Esophagus squamous epithelium (tissue), 5 donors: ENCODE measurements at regions not wholly inside any gene's neighbourhood (a gene's known extent, or its start where the extent isn't known, plus 50 kb on each side); places are given as distances from the start of the nearest gene placed in this dataset.

ENCODE experiments used
- DNase-seq: peaks from one replicate; lab custom pipeline; 2025; lab: John Stamatoyannopoulos, UW
- H3K27ac ChIP-seq, 4 donors: fragments of 200-600 bp; sonication (generic); one replicate each; pipeline ENCODE4 v1.5.1; 2016 to 2019; ENCODE audit warnings: mild to moderate bottlenecking in 1 of 4
- H3K27me3 ChIP-seq, 4 donors: fragments of 200-600 bp; sonication (generic); 1 replicate in 3 of 4; 2 replicates in 1 of 4; pipeline versions ENCODE4 v1.5.1 to v1.6.0; 2017 to 2021; ENCODE audit warnings: antibody characterized with exemption in 1 of 4
- H3K36me3 ChIP-seq, 3 donors: fragments of 200-600 bp; sonication (generic); one replicate each; pipeline ENCODE4 v1.5.1; 2016 to 2019
- H3K4me1 ChIP-seq, 3 donors: fragments of 200-600 bp; sonication (generic); one replicate each; pipeline ENCODE4 v1.5.1; 2017 to 2019
- H3K4me3 ChIP-seq, 4 donors: fragments of 200-600 bp; sonication (generic); 1 replicate in 3 of 4; 2 replicates in 1 of 4; pipeline ENCODE4 v1.5.1; 2016 to 2019; ENCODE audit warnings: mild to moderate bottlenecking in 2 of 4, moderate library complexity in 1 of 4
- H3K9me3 ChIP-seq, 3 donors: fragments of 200-600 bp; sonication (generic); one replicate each; pipeline ENCODE4 v1.5.1; 2016 to 2019
- POLR2A ChIP-seq, 4 donors: fragments of 450-650 bp; IDR thresholded peaks; one replicate each; pipeline ENCODE4 v1.6.1; 2017; ENCODE audit warnings: antibody characterized with exemption in 4 of 4, mild to moderate bottlenecking in 4 of 4, moderate library complexity in 3 of 4
- WGBS, 2 donors: methylation state at CpG; one replicate each; pipeline ENCODE4 v1.1.5; 2018; 5-methylcytosine and 5-hydroxymethylcytosine counted together
- intact Hi-C: fragments of 100-400 bp; cut with DNase I; formaldehyde crosslinking; loops from one replicate; pipeline ENCODE4 v1.15.0; 2022
- TF ChIP-seq, protein P1 (sequence below), 6 experiments: fragments of 450-650 bp in 4 of 6; fragments of 200-600 bp in 2 of 6; sonication (generic) in 2 of 6; IDR thresholded peaks; one replicate each; pipeline ENCODE4 v1.5.1; 2016 to 2019; ENCODE audit warnings: antibody characterized with exemption in 6 of 6, mild to moderate bottlenecking in 4 of 6, moderate library complexity in 4 of 6
- donor health status: DM: yes; HTN: yes; CAD: no.

DNA sequence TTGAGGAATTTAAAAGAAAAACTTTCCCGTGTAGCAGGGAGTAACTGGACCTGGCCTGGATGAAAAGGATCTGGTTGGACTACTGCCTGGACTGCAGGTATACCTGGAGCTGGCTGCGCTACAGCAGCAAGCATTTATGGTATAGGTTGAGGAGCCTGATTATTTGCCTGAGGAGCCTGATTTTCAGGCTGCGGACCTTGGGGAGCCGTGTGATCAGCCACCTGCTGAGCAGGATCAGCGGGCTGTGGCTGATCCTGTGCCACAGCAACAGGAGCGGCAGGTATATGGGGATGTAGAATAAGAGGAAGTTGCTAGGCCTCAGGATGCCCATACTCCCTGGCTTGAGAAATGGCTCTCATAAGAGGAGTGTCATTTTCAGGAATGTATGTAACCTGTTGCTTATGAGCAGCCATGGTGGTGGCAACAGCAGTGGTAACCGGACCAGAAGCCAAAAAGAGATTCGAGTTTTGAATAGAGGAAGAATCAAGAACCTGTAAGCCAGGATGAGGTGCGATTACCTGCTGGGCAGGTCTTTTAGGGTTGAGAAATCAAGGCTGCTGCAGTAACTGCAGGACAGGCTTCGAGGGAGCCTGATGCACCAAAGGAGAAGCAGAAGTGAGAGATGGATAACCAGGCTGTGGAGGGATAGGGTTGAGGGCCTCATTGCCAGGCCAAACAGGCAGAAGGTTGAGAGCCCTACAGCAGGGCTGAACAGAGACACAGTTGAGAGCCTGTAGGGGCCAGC, 60.9 kb upstream of the ARL4D start:
- no peaks in the 10 kb centered on the region for H3K27me3 ChIP-seq
- TF ChIP-seq, protein P1, sequence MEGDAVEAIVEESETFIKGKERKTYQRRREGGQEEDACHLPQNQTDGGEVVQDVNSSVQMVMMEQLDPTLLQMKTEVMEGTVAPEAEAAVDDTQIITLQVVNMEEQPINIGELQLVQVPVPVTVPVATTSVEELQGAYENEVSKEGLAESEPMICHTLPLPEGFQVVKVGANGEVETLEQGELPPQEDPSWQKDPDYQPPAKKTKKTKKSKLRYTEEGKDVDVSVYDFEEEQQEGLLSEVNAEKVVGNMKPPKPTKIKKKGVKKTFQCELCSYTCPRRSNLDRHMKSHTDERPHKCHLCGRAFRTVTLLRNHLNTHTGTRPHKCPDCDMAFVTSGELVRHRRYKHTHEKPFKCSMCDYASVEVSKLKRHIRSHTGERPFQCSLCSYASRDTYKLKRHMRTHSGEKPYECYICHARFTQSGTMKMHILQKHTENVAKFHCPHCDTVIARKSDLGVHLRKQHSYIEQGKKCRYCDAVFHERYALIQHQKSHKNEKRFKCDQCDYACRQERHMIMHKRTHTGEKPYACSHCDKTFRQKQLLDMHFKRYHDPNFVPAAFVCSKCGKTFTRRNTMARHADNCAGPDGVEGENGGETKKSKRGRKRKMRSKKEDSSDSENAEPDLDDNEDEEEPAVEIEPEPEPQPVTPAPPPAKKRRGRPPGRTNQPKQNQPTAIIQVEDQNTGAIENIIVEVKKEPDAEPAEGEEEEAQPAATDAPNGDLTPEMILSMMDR (IDR thresholded peaks at IDR 0.05) = no peak
- TF ChIP-seq POLR2A (IDR thresholded peaks at IDR 0.05) = no peak
- H3K36me3 ChIP-seq = no peaks in the 10 kb centered on the region
- peaks cover 0 to 41% (median 10%) of the 10 kb centered on the region in 3 donors for H3K4me1 ChIP-seq
- DNase-seq = no peak
- H3K9me3 ChIP-seq = no peaks in the 10 kb centered on the region
- H3K27ac ChIP-seq = no peak overlapping the region
- intact Hi-C loops = no loop called here
- no peak overlapping the region for H3K4me3 ChIP-seq
- WGBS, 2 donors = 59 to 69% methylated on average over 9 to 10 of the region's 10 CpGs

DNA sequence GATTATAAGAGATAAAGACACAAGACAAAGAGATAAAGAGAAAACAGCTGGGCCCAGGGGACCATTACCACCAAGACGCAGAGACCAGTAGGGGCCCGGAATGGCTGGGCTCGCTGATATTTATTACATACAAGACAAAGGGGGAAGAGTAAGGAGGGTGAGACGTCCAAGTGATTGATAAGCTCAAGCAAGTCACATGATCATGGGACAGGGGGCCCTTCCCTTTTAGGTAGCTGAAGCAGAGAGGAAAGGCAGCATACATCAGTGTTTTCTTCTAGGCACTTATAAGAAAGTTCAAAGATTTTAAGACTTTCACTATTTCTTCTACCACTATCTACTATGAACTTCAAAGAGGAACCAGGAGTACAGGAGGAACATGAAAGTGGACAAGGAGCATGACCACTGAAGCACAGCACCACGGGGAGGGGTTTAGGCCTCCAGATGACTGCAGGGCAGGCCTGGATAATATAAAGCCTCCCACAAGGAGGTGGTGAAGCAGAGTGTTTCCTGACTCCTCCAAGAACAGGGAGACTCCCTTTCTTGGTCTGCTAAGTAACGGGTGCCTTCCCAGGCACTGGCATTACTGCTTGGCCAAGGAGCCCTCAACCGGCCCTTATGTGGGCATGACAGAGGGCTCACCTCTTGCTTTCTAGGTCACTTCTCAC, 63.9 kb upstream of the ARL4D start:
- intact Hi-C loops = no loop called here
- H3K4me1 ChIP-seq = peaks cover 0 to 35% (median 10%) of the 10 kb centered on the region in 3 donors
- no peak overlapping the region for H3K27ac ChIP-seq
- H3K27me3 ChIP-seq = no peaks in the 10 kb centered on the region
- DNase-seq = no peak
- WGBS, 2 donors = 56 to 61% methylated on average over 7 of the region's 7 CpGs
- H3K36me3 ChIP-seq = no peaks in the 10 kb centered on the region
- H3K4me3 ChIP-seq = no peak overlapping the region
- H3K9me3 ChIP-seq = no peaks in the 10 kb centered on the region
- TF ChIP-seq, protein P1 (IDR thresholded peaks at IDR 0.05) = no peak
- no peak for TF ChIP-seq POLR2A (IDR thresholded peaks at IDR 0.05)

DNA sequence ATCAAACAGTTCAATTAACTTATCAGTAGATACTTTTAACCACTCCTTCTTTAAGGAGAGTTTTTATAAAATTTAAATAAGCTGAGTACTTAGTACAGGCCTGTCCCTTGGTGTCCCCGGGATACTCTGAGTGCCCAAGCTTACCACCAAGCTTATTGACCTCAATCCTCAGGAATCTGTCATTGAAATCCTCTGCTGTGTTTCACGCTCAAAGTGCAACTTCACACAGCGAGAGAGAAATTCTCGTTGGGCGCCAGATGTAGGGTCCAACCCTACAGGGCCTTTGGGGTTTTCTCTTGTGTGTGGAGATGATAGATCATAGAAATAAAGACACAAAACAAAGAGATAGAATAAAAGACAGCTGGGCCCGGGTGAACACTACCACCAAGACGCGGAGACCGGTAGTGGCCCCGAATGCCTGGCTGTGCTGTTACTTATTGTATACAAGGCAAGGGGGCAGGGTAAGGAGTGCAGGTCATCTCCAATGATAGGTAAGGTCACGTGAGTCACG, 65.3 kb upstream of the ARL4D start:
- intact Hi-C loops = no loop called here
- no peak overlapping the region for H3K4me3 ChIP-seq
- DNase-seq = no peak
- no peak for TF ChIP-seq POLR2A (IDR thresholded peaks at IDR 0.05)
- TF ChIP-seq, protein P1 (IDR thresholded peaks at IDR 0.05) = no peak
- peaks cover 0 to 28% (median 7%) of the 10 kb centered on the region in 3 donors for H3K4me1 ChIP-seq
- 86 to 91% methylated on average over 11 to 12 of the region's 12 CpGs for WGBS, 2 donors
- H3K36me3 ChIP-seq = no peaks in the 10 kb centered on the region
- peak overlapping the region in 1 of 4 donors; percentile 59 for H3K27ac ChIP-seq
- no peaks in the 10 kb centered on the region for H3K9me3 ChIP-seq
- no peaks in the 10 kb centered on the region for H3K27me3 ChIP-seq

DNA sequence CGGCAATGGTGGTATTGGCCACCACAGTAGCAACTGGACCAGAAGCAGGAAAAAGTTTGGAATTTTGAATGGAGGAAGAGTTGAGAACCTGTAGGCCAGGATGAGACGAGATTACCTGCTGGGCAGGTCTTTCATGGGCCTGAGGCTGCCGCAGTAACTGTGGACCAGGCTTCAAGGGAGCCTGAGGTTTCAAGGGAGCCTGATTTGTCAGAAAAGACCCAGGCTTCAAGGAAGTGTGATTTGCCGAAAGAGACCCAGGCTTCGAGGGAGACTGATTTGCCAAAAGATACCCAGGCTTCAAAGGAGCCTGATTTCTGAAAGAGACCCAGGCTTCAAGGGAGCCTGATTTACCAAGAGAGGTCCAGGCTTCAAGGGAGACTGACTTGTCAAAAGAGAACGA, 66.6 kb upstream of the ARL4D start:
- intact Hi-C loops = no loop called here
- Histone ChIP-seq H3K4me3 (no peak overlapping the region), H3K9me3 (no peaks in the 10 kb centered on the region)

More for the DNA sequence above, 66.6 kb upstream of the ARL4D start:
- H3K4me1 ChIP-seq = peaks cover 0 to 26% (median 6%) of the 10 kb centered on the region in 3 donors
- TF ChIP-seq, protein P1 (IDR thresholded peaks at IDR 0.05) = no peak
- TF ChIP-seq POLR2A (IDR thresholded peaks at IDR 0.05) = no peak
- no peaks in the 10 kb centered on the region for H3K36me3 ChIP-seq
- no peak overlapping the region for H3K27ac ChIP-seq
- WGBS, 2 donors = 85 to 93% methylated on average over 6 of the region's 6 CpGs
- H3K27me3 ChIP-seq = peaks cover 0 to 3% (median 0%) of the 10 kb centered on the region in 4 donors
- DNase-seq = no peak
